GM18868 (cell line): ENCODE measurements at regions not wholly inside any gene's neighbourhood (a gene's known extent, or its start where the extent isn't known, plus 50 kb on each side); places are given as distances from the start of the nearest gene placed in this dataset.

ENCODE experiments used
- ATAC-seq: cut with Tn5 transposase; IDR thresholded peaks from one replicate; pipeline ENCODE4 v1.9.1; 2021; ENCODE audit warnings: mild to moderate bottlenecking, moderate library complexity; ENCODE audit not compliant: unreplicated experiment

DNA sequence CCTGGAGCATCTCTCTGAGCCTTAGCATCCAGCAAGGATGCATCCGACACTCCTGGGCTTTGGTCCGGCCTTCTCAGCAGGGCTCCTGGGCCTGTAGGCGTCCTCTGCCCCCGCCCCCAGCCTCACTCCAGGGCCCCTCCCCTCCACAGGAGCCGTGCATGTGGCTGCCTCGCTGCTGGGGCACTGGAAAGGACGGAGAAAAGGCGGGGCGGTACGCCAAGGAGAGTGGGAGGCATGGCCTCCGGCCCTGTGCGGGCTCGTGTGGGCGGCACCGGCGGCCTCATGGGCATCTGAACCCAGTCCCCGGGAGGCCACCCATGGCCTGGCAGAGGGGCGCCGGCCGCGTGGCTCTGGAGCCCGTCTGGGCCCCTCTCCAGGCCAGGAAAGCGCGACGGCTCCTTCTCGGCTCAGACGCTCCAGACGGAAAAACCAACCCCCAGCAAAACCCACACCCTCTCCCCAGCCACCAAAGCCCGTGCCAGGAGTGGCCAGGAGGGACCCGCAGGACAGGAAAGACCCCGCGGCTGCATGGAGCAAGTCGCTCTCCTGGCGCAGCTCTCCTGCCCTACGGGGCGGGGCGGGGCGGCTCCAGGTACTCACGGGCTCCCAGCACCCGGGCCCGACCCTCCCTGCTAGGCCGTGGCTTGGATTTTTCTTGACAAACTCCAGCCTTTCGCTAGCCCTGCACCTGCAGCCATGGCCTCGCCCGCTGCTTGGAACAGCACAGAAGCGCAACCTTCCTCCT is 419.9 kb downstream of the QKI start:
- ATAC-seq: no peak

- no peak for ATAC-seq
These were observed 417.2 kb downstream of the QKI start for GRCh38 chr6:163831736-163832135.

DNA sequence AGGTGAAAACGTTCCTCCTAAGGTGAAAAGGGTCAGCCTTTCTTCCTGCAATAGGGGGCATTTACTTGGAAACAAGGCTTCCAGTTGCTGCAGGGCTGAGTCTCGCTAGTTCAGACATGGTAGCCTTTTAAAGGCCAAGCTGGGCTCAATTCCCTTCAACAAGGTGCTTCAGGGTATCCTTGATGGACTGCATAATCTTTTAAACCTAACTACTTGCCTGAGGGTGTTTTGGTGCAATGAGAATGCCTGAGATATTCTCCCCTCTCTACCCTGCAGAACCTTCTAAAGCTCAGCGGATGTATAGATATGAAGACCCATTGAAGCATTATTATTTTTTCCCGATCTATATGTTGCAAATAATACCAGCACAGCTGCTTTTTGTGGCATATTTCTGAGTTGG is 416.1 kb downstream of the QKI start:
- no peak for ATAC-seq

GRCh38 chr6:163828038-163828795 is 413.7 kb downstream of the QKI start:
- no peak for ATAC-seq

- no peak for ATAC-seq
These were observed 412.6 kb downstream of the QKI start for GRCh38 chr6:163827143-163827542.

GRCh38 chr6:163826629-163827028 is 412.1 kb downstream of the QKI start:
- ATAC-seq: no peak

DNA sequence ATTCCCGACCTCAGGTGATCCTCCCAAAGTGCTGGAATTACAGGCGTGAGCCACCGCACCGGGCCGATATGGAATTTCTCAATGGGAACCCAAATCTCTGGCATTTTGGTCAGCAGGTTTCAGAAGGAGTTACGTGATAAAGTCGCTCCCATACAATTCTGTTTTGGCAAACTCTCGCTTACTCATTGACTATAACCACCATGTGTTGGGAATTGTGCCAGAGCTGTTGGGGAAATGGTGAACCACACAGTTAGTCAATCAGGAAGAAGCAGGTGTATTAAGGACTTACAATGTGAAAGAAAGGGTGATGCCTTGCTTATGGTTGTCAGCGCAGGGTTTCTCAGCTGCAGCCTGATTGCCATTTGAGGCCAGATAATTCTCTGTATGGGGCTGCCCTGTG is 410.5 kb downstream of the QKI start:
- ATAC-seq: no peak

DNA sequence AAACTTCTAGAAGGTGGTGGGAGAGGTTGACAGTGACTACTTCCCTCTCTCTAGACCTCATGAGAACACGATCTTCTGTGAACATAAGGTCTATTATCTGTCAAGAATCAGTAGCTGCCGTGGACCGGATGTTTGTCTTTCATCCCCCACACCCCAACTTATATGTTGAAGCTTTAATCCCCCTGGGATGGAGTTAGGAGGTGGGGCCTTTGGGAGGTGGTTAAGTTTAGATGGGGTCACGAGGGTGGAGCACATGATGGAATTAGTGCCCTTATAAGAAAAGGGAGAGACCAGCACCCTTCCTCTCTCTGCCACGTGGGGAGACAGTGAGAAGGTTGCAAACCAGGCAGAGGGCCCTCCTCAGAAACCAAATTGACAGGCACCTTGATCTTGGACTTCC is 409.1 kb downstream of the QKI start:
- no peak for ATAC-seq

DNA sequence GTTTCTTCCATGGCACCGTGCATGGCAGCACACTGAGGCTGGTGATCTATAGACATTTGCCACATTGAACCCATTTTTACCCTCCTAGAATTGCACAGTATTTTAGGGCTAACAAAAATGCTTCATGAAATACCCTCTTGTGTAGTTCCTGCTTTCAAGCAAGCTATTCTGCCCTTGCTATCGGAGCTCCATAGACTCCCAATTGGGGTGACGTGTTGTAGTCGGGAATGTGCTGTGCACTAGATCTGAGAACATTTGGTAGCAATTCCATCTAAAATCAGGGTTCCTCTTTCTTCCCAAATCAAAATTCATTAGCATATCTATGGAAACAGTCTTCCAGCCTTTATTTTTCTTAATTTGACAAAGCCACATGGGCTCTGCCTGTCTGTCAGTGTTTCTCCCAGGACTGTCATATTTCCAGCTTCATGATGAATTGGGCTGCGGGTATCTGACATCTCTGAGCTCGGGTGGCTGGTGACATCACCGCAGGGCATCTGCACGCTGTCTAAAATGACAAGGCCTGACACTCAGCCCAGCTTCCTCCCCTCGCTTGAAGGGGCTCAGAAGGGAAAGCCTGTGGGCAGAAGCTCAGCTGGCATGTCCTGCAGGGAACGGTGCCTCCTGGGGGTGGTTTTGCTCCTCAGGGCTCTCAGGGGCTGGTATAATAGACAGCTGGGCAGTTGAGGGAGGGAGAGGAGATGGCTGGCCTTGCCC is 406.4 kb downstream of the QKI start:
- ATAC-seq: no peak

DNA sequence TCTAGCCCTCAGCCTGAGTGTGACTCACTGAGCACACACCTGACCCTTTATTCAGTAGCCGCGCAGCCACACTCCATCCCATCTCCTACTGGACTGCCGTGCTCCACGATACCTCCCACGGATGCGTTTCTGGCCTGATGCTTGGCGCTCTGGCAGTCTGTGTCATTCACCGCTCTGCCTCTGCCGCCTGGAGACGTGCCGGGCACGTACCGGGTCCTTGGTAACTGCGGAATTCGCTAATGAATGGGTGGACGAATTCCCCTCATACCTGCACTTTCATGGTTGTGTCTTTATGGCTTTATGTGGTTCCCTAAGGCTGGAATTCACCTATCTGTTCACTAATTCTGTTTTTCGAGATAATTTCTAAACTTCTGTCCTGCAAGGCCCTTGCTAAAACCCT is 405.7 kb downstream of the QKI start:
- no peak for ATAC-seq

- no peak for ATAC-seq
These were observed 404.2 kb downstream of the QKI start for GRCh38 chr6:163818719-163819118.

DNA sequence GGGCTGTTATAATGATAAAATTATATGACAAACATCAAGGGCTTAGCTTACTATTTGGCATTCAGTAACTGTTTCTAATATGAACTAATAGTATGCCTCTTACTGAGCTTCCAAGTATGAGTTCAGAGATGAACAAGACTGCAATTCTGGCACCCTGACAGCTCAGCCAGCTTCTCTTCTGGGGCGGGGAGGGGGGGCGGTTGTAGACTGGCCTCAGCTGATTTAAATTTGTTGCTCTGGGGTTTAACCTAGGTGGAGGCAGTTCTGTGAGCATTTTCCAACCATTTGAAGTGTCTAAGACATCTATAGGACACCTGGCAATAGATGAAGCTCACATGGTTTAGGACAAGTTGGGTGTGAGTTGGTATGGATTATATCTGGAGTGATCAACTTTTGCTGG is 401.9 kb downstream of the QKI start:
- ATAC-seq: no peak

- no peak for ATAC-seq
These were observed 401.3 kb downstream of the QKI start for GRCh38 chr6:163815796-163816195.

DNA sequence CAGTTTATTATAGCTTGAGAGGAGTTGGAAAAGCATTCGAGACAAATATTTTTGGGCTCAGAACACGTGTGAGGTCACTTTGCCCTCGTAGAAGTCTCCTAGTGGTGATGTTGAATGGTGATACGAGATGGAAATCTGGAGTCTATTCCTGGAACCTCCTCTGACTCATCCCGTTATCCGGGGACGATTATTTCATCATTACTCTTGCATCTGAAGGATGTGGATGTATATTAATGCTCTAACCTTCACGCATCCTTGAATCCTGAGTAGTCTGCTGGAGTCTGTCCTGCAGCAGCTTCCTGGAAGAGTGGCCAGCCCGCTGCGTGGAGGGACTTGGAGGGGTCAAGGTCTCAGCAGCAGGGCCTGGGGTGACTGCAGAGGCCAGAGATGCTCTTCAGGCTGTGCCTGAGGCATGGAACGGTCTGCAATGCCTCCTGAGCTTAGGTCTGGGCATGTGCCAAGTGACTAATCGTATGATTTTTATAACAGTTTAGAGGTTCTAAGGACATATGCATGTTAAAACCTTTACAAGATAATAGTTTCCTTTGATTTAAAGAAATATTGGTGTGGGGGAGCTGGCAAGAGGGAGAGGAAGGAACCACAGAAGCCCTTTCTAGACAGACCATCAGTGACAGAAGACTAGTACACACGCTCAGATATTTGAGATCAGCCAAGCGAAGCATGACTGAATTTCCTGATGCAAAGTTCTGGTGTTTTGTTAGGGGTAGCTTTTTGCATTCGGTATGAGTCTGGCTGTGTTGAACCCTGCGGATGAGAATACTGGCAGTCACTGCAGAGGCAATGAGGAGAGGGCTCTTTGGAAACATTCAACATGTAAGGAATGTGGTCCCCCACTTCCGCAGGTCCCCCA is 400.2 kb downstream of the QKI start:
- peak; percentile 73 for ATAC-seq

DNA sequence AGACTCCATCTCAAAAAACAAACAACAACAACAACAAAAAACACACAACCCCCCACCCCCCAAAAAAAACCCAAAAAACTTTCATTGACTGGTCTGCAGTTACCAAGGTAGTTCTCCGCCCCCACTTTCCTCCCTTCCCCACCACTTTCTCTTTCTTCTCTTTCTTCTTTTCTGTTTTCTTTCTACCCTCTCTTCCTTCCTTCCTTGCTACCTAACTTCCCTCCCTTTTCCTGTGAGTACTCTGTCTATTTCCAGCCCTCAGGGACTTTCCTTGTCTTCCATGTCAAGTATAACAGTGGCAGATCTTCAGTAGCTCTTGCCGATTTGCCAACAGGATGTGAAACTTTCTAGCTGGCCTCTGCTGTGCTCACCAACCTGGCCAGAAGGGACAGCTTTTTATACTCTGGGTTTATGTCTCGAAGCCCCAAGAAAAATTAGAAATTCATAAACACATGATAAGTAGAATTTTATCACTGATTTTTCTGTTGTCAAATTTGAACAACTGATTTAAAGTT is 399.5 kb downstream of the QKI start:
- ATAC-seq: peak; percentile 73

- ATAC-seq: no peak
These were observed 396.8 kb downstream of the QKI start for GRCh38 chr6:163811317-163811716.

GRCh38 chr6:163809364-163809763 is 394.8 kb downstream of the QKI start:
- no peak for ATAC-seq

DNA sequence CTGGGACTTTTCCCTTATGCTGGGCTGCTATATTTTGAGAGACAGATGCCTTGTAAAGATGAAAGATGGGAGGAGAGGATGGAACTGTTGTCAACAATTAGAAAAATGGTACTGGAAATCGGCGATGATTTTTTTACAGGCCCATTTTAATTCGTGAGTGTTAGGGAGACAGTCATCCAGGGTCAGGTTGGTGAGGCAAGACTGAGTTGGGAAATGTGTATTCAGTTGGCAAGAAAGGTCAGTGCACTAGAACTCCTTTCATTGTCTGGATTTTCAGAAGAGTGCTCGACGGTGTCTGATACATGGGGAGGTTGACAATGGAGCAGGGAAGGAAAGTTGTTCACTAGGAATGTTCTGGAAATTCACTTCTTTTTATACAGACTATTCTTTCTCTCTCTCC is 394.4 kb downstream of the QKI start:
- no peak for ATAC-seq

GRCh38 chr6:163808231-163808630 is 393.7 kb downstream of the QKI start:
- ATAC-seq: no peak

DNA sequence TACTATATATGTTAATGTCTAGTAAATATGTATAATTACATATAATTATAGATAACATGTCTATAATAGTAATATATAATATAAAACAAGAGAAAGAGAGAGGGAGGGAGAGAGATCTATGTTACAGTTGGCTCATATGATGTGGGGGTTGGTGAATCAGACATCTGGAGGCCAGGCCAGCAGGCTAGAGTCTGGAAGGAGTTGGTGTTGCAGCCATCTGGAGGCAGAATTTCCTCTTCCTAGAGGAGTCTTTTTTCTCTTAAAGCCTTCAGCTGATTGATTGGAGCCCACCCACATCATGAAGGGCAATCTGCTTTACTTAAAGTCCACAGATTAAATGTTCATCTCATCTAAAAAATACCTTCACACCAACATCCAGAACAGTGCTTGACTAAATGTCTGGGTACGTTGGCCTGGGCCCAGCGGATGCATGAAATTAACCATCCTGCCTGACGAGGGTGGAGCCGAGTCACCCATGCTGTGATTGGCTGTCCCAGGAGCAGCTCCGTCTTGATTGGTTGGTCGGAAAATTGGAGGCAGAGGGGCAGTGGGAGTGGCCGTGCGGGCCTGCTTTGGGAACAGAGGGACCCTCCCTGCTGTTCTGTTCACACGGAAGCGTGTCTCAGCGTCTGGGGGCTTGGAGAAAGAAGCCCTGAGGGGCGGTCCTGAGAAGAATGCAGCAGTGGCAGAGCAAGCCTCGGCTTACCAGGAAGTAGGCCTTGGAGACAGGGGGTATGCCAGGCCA is 392.4 kb downstream of the QKI start:
- ATAC-seq: no peak
